Skeletal muscle tissue (tissue), 3 donors: ENCODE measurements at regions not wholly inside any gene's neighbourhood (a gene's known extent, or its start where the extent isn't known, plus 50 kb on each side); places are given as distances from the start of the nearest gene placed in this dataset.
"Not testable (repeated sequence)": the region's sequence is repeated elsewhere in the genome, so short reads cannot be mapped to it uniquely, and the experiment has no call there.

Experiments
- H3K27ac ChIP-seq: one replicate; pipeline ENCODE4 v1.7.0; 2013; ENCODE audit warnings: mild to moderate bottlenecking, low read depth, low read length, inconsistent platforms
- H3K27me3 ChIP-seq, 3 donors: one replicate each; pipeline ENCODE4 v1.7.0; 2013; ENCODE audit warnings: low read length in 3 of 3; ENCODE audit not compliant: control insufficient read depth in 3 of 3, insufficient read depth in 3 of 3
- H3K36me3 ChIP-seq, 3 donors: one replicate each; pipeline ENCODE4 v1.7.0; 2013; ENCODE audit warnings: low read length in 3 of 3; ENCODE audit not compliant: control insufficient read depth in 3 of 3, insufficient read depth in 3 of 3
- H3K4me1 ChIP-seq, 3 donors: one replicate each; pipeline ENCODE4 v1.7.0; 2013; ENCODE audit warnings: low read length in 3 of 3, mild to moderate bottlenecking in 3 of 3; ENCODE audit not compliant: control insufficient read depth in 3 of 3, insufficient read depth in 3 of 3
- H3K4me3 ChIP-seq, 3 donors: one replicate each; pipeline ENCODE4 v1.7.0; 2013; ENCODE audit warnings: low read length in 3 of 3
- H3K9ac ChIP-seq, 3 donors: one replicate each; pipeline ENCODE4 v1.7.0; 2013; ENCODE audit warnings: low read length in 3 of 3, mild to moderate bottlenecking in 3 of 3, moderate library complexity in 2 of 3, low read depth in 1 of 3
- H3K9me3 ChIP-seq, 3 donors: one replicate each; pipeline ENCODE4 v1.7.0; 2013; ENCODE audit warnings: low read length in 3 of 3; ENCODE audit not compliant: control insufficient read depth in 3 of 3
- donor health status: Osteomylitis.

DNA sequence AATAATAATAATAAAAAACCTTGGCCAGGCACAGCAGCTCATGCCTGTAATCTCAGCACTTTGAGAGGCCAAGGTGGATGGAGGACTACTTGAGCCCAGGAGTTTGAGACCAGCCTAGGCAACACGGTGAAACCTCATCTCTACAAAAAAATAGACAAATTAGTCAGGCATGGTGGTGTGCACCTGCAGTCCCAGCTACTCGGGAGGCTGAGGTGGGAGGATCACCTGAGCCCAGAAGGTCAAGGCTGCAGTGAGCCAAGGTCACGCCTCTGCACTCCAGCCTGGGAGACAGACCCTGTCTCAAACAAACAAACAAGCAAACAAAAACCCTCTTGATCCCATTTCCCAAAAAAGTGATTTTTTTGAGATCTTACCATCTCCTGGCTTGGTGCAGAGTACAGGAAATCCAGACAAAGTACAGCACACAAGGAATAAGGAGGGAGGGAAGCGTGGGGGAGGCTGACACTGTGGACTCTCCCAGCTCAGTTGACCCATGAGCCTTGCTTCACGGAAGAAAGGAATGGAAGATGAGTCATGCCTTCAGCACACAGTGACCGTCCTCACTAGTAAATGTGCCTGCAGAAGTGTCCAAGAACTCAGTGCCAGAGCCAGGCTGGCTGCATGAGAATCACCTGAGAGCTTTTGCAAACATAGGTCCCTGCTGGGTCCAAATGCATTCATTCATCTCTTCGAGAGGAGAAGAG lies 136.9 kb downstream of the OTOP1 start:
- H3K36me3 ChIP-seq, H3K4me1 ChIP-seq, H3K4me3 ChIP-seq, H3K9me3 ChIP-seq, H3K27me3 ChIP-seq, H3K27ac ChIP-seq, H3K9ac ChIP-seq: not testable (repeated sequence)

DNA sequence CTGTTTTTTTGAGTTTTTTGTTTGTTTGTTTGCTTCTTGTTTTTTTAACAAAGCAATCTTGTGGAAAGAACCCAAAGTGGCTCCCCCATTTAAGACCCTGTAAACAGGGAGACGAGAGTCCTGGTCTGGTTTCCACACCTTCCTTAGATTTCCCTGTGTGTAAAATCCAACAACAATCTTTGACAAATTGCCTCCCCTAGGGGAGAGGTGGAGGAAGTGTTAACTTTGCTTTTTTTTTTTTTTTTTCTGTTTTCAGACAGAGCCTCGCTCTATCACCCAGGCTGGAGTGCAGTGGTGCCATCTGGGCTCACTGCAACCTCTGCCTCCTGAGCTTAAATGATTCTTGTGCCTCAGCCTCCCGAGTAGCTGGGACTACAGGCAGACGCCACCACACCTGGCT lies 136.0 kb downstream of the OTOP1 start:
- not testable (repeated sequence) for H3K9ac ChIP-seq, H3K4me3 ChIP-seq, H3K36me3 ChIP-seq, H3K9me3 ChIP-seq, H3K4me1 ChIP-seq, H3K27ac ChIP-seq, H3K27me3 ChIP-seq

DNA sequence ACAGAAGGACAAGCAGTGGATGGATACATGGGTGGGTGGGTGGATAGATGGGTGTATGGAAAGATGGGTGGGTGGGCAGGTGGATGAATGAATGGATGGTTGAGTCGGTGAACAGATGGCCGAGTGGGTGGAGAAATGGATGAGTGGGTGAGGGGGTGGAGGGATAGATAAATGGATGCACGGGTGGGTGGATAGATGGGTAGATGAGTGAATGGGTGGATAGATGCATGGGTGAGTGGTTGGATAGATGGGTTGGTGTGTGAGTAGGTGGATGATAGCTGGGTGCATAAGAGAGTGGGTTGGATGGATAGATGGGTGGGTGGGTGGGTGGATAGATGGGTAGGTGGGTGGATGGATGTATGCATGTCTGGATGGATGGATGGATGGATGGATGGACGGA lies 134.6 kb downstream of the OTOP1 start:
- H3K36me3 ChIP-seq, H3K4me1 ChIP-seq, H3K27me3 ChIP-seq, H3K9ac ChIP-seq, H3K27ac ChIP-seq, H3K9me3 ChIP-seq, H3K4me3 ChIP-seq: not testable (repeated sequence)

DNA sequence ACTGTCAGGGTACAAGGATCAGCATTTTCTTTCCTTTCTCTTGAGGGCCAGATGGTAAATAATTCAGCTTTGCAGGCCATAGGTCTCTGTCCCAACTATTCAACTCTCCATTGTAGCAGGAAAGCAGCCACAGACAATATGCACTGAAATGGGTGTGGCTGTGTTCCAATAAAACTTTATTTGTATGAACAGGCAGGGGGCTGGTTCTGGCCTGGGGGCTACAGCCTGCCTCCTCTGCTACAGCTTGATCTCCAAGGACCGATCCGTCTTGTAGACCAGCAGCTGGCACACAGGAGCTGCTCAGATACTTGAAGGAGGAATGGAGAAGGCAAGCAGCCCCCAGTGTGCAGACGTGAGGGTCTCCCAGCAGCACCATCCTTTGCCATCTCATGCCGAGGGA lies 127.1 kb downstream of the OTOP1 start:
- H3K27ac ChIP-seq = not testable (repeated sequence)

DNA sequence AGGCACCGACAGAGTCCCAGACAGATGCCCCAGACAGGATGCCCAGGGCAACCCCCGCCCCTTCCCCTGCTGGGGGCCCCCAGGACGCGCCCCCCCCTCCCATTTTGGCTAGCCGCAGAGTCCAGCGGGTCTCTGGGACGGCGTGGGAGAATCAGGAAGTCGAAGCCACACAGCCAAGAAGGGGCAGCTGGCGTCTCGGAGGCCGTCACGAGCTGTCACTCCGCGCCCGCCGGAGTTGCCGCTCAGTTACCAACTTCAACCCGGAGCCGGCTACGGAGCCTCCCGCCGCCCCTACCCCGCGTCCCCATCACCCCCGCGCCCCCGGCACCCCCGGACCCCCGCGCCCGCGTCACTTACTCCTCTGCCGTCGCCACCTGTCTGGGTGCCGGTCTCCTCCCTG lies 119.8 kb downstream of the OTOP1 start:
- not testable (repeated sequence) for H3K27me3 ChIP-seq

More for the DNA sequence above, 127.1 kb downstream of the OTOP1 start:
- H3K4me1 ChIP-seq, H3K9me3 ChIP-seq, H3K4me3 ChIP-seq, H3K36me3 ChIP-seq, H3K9ac ChIP-seq, H3K27me3 ChIP-seq: not testable (repeated sequence)

DNA sequence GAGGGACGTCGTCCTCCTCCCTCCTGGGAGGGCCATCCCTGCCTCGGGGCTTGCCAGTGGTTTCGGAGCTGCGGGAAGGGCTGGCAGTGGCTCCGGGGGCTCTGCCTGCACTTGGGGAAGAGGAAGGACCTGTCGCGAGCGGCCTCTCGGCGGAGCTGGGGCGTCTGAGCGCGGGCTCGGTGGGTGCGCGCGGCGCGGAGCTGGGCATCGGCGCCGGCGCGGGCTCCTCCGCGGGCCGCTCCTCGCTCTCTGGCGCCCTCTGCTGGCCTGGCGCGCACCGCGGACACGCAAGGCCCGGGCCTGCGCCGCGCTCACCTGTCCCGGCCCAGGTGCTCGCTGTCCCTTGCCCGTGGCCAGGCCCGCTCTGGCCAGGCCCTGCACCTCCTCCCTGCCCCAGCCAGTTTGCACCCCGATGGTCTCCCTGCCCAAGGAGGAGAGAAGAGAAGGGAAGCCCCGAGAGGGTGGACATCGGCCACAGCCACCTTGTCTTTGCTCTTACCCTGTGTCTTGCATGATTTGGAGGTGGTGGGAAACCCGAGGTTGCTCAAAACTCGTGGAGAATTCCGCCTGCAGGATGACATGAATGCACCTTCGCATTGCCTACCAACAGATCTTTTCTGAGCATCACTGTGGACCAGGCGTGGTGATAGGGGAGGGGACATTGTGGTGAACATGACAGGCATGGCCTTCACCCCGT lies 119.2 kb downstream of the OTOP1 start:
- H3K27ac ChIP-seq, H3K9ac ChIP-seq, H3K27me3 ChIP-seq, H3K36me3 ChIP-seq, H3K9me3 ChIP-seq, H3K4me1 ChIP-seq: not testable (repeated sequence)
- H3K4me3 ChIP-seq = peak overlapping the region in 1 of 3 donors; percentile 40

More for the DNA sequence above, 119.8 kb downstream of the OTOP1 start:
- H3K4me3 ChIP-seq, H3K36me3 ChIP-seq, H3K9me3 ChIP-seq, H3K4me1 ChIP-seq, H3K27ac ChIP-seq, H3K9ac ChIP-seq: not testable (repeated sequence)

DNA sequence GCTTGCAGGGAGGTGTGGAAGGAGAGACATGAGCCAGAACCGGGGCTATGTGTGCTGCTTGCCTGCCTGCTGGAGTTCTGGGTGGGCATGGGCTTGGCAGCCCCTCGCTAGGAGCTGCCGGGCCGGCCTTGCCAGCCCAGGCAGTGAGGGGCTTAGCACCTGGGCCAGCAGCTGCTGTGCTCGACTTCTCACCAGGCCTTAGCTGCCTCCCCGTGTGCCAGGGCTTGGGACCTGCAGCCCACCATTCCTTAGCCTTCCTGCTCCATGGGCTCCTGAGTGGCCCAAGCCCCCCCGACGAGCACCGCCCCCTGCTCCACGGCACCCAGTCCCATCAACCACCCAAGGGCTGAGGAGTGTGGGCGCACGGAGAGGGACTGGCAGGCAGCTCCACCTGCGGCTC lies 111.3 kb downstream of the OTOP1 start:
- H3K4me3 ChIP-seq, H3K27ac ChIP-seq, H3K9ac ChIP-seq, H3K4me1 ChIP-seq, H3K9me3 ChIP-seq, H3K36me3 ChIP-seq, H3K27me3 ChIP-seq: not testable (repeated sequence)

DNA sequence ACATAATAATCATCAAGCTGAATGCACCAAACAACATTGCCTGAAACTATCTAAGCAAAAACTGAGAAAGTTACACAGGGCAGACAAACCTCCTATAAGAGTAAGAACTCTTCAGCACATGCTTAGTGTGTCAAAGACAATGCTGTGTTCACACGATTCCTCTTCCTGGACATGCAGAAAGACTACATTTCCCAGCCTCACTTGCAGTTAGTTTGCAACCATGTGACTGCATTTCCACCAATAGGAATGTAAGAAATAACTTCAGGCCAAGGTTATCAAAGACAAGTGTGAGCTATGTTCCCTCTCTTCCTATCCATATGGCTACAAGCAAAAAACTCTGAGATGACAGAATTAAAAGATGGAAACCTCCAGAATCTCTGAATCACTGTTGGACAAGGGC lies 109.8 kb downstream of the OTOP1 start:
- not testable (repeated sequence) for H3K4me3 ChIP-seq, H3K9ac ChIP-seq

DNA sequence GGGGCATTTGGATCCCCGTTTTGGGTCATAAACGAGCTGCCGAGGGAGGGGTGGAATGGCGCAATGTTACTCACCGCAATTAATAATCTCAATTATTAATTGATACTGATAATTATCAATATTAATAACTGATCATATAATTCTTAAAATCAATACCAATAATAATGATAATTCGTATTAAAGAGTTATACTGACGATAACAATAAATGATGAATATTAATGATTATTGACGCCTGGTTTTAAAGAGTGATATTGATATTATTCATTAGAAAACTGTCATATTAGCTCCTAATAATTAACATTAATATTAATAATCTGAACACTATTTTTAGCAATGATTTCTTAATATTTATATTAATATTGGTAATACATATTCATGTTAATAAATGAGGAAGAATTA lies 92.4 kb downstream of the OTOP1 start:
- H3K9ac ChIP-seq, H3K9me3 ChIP-seq, H3K36me3 ChIP-seq, H3K4me3 ChIP-seq, H3K4me1 ChIP-seq, H3K27ac ChIP-seq, H3K27me3 ChIP-seq: not testable (repeated sequence)

More for the DNA sequence above, 109.8 kb downstream of the OTOP1 start:
- not testable (repeated sequence) for H3K4me1 ChIP-seq, H3K27ac ChIP-seq, H3K27me3 ChIP-seq, H3K36me3 ChIP-seq, H3K9me3 ChIP-seq

DNA sequence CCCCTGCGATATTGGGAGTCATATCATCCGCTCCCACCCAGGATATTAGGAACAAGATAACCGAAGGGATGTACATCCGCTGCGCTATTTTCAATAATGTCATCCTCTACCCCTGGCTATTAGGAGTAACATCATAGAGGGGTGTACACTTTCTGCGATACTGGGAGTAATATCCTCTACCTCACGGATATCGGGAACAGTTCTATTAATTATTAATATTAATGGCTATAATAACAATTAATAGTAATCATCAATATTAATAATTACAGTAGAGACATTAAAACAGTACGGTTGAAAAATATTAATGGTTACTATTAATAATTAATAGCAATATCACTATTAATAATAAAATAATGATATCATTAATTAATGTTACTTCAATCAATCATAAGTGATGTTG lies 90.1 kb downstream of the OTOP1 start:
- not testable (repeated sequence) for H3K4me1 ChIP-seq, H3K27me3 ChIP-seq, H3K27ac ChIP-seq, H3K4me3 ChIP-seq, H3K36me3 ChIP-seq, H3K9me3 ChIP-seq, H3K9ac ChIP-seq
